ENCODE measurements at regions not wholly inside any gene's neighbourhood (a gene's known extent, or its start where the extent isn't known, plus 50 kb on each side); places are given as distances from the start of the nearest gene placed in this dataset.
"Not testable (repeated sequence)": the region's sequence is repeated elsewhere in the genome, so short reads cannot be mapped to it uniquely, and the experiment has no call there.

- no peak for FAIRE-seq
Observed at GRCh38 chr3:21256932-21257331, 494.1 kb downstream of the ZNF385D start.

DNA sequence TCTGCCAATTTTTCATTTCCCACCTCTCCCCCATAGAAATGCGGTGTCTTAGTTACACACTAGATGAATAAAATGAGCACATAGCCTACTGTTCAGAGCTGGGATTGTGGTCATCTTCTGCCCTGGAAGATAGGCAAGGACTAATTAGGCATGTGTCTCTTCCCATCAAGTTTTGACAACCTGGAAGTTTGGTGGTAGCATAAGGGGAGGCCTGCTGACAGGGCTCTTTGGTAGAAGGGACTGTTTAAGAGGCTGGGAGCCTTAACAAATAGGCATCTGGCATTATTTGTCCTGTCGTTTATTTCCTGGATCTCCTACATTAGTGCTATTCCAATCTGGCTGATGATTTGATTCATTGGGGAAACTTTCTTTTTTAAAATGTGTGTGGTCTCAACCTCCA, 512.3 kb downstream of the ZNF385D start:
- DNase-seq (ENCODE audit: insufficient read length, low spot score) (no peak), FAIRE-seq (no peak)

More at GRCh38 chr3:21256932-21257331, 494.1 kb downstream of the ZNF385D start:
- DNase-seq (ENCODE audit: insufficient read length, low spot score) = no peak

DNA sequence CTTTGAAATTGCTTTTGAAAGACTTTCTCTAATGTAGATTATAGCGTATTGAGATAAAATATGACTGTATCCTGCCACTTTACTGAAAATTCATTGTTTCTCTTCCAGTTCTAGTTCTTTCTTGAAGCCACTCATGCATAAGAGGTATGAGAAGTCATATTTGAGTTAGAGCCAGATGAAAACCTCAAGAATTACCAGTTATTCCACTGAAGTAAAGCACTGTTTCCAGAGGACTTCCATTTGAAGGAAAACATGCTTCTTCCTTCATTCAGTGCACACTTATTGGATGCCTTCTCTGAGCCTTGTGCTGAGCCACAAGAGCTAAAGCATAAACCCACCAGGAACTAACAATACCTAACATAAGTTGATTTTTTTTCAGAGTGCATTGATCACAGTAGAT, 513.4 kb downstream of the ZNF385D start:
- FAIRE-seq = no peak
- DNase-seq (ENCODE audit: insufficient read length, low spot score) = no peak

DNA sequence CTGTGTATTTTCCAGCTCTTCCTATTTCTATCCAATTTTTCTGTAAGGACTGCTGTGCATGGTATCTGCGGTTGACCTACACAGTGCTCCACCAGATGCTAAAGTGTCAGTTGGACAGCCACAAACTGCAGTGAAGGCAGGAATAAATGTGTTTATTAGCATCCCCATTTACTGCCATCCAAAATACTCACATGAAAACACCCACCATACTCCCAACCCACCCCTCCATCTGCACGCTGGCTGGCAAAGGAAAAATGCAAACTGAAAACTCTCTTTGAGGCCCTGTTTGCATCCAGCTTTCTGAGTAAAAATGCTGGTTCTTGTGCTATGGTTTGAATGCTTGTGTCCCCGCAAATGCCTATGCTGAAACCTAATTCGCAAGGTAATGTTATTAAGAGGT, 515.5 kb downstream of the ZNF385D start:
- DNase-seq (ENCODE audit: insufficient read length, low spot score) (no peak), FAIRE-seq (no peak)

GRCh38 chr3:21234933-21235332, 516.1 kb downstream of the ZNF385D start:
- no peak for FAIRE-seq
- no peak for DNase-seq (ENCODE audit: insufficient read length, low spot score)

DNA sequence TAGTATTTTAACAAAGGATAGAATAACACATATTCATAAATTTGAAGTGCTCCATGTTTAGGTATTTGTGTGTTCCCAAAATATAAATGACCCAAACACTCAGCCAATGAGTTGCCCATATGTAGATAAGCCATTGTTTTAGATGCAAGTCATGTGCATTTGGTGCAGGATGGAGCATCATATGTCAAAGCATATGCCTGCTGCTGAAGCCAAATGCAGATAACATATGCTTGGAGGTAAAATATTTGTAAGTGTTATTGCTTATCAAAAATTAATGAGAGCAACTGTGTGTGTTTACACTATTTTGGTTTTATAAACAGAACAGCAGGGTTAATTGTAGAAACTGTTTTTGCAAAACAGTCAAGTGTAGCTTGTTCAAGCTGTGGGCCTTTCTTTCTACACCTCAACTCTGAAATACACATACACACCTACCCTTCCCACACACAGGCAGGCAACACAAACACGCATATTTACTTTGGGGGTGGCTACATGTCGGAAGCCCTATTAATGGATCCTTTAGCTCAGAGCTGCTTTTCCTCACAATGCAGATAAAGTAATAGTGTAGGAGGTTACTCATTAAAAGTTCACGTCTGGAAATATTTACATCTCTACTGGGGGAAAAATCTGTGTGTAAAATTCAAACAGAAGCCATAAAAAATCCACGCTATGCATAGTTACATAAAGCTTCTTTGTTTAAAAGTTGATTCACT, 521.4 kb downstream of the ZNF385D start:
- DNase-seq (ENCODE audit: insufficient read length, low spot score) = no peak
- FAIRE-seq = no peak

DNA sequence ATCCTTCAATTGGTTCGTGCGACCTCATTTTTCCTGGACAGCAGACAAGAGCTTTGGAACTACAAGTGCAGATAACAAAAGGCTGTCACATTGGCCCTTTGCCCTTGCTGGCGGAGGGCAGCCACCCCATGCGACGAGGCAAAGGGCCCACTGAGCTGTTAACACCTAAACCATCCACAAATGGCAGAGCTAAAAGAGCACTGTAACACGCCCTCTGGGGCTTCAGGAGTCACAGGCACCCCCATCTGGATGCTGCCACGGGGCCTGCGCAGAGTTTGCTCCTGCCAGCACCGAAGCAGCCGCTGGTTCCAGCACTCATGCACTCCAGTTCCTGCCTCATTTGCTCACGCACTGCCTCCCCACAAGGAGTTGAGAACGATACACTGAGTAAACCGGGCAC, 524.9 kb downstream of the ZNF385D start:
- no peak for DNase-seq (ENCODE audit: insufficient read length, low spot score)
- no peak for FAIRE-seq

DNA sequence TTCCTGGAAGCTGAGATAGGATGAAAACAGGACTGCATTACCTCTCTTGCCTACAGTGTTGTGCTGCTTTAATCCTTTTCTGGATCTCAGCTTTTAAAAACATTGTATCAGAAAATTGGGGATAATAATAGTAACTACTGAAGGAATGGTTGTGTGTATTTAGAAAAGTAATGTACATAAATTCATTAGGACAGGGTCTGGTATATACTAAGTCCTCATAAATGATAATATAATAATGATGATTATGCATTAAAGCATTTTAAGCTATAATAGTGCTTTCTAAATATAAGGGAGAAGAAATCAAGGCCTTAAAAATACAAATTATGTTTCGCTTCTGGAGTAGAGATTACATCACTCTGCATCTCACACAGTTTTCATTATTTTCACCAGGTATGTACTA, 530.1 kb downstream of the ZNF385D start:
- no peak for FAIRE-seq
- no peak for DNase-seq (ENCODE audit: insufficient read length, low spot score)

- no peak for DNase-seq (ENCODE audit: insufficient read length, low spot score)
- no peak for FAIRE-seq
Observed at GRCh38 chr3:21216598-21216997, 534.4 kb downstream of the ZNF385D start.

DNA sequence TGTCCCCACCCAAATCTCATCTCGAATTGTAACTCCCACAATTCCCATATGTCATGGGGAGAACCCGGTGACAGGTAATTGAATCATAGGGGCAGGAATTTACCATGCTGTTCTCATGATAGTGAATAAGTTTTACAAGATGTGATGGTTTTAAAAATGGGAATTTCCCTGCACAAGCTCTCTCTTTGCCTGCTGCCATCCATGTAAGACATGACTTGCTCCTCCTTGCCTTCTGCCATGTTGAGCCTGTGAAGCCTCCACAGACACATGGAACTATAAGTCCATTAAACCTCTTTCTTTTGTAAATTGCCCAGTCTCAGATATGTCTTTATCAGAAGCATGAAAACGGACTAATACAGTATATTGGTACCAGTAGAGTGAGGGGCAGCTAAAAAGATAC, 546.9 kb downstream of the ZNF385D start:
- FAIRE-seq; DNase-seq (ENCODE audit: insufficient read length, low spot score): not testable (repeated sequence)

- no peak for DNase-seq (ENCODE audit: insufficient read length, low spot score)
- FAIRE-seq = no peak
Observed at GRCh38 chr3:21195203-21195602, 555.8 kb downstream of the ZNF385D start.

DNA sequence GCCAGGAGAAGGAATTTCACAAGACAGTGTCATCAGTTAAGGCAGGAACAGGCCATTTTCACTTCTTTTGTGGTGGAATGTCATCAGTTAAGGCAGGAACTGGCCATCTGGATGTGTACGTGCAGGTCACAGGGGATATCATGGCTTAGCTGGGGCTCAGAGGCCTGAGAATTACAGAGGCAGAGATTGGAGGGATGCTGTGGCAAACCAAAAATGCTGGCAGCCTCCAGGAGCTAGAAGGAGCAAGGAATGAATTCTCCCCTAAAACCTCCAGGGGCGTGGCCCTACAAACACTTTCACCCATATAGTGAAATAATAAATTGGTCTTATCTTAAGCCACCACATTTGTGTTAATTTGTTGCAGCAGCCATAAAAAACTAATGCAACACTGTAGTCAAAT, 557.0 kb downstream of the ZNF385D start:
- FAIRE-seq; DNase-seq (ENCODE audit: insufficient read length, low spot score): not testable (repeated sequence)

DNA sequence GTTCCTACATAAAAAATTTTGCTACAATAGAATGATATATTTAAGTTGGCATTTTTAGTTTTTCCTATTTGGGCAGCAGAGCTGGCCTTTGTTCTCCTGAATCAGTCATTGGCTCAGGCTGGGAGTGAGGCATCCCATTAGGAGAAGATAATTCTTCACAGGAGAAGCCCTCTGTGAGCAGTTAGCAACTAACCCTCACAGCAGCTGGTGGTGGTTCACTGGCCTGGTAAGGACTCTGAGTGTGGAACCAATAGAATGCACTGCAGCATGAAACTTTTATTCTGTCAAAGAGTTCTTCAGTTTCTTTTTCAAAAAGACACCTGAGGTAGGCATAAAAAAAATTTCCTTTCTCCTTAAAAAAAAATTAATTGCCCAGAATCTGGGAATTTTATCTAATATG, 562.6 kb downstream of the ZNF385D start:
- FAIRE-seq (no peak), DNase-seq (ENCODE audit: insufficient read length, low spot score) (no peak)

DNA sequence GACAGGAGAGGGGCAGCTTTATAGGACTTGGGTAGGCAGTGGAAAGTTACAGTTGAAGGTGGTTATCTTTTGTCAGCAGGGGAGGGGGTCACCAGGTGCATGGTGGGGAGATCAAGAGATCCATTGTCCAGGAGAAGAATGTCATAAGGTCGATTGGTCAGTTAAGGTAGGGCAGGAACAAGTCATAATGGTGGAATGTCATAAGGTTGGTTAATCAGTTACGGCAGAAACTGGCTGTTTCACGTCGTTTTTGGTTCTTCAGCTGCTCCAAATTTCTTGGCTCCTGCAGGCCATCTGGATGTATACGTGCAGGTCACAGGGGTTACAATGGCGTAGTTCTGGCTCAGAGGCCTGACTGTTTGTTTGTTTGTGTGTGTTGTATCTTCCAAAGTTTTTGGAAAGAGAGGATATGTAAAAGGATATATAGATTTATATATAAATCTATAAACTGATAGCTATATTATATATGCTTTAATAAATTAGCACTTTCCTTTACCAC, 565.1 kb downstream of the ZNF385D start:
- FAIRE-seq (no peak), DNase-seq (ENCODE audit: insufficient read length, low spot score) (no peak)

DNA sequence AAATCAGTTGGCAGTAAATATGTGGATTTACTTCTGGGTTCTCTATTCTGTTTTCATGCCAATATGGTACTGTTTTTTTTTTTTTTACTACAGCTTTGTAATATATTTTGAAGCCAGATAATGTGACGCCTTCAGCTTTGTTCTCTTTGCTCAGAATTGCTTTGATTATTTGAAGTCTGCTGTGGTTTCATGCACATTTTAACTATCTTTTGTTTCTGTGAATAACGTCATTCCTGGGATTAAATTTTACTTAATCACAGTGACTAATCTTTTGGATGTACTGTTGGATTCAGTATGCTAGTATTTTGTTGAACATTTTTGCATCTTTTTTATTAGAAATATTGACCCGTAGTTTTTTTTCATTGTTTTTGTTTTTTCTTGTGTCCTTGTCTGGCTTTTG, 576.5 kb downstream of the ZNF385D start:
- FAIRE-seq (no peak), DNase-seq (ENCODE audit: insufficient read length, low spot score) (no peak)

DNA sequence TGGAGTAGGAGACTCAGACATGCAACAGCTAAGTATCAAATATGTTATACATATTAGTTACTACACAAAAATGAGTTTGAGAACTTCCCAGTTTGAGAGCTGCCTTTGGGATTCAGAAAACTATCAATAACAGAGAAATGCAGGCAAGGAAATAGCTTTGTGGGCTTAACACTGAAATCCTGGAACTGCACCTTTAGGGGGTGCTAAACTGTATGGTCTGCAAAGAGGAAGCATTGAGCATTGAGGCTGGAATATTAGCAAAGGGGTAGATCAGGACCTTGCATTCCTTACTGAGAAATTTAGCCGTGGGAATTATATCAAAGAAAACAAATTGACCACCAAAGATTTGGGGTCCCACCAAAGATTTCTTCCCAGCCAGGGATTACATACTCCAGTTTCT, 580.0 kb downstream of the ZNF385D start:
- no peak for FAIRE-seq

DNA sequence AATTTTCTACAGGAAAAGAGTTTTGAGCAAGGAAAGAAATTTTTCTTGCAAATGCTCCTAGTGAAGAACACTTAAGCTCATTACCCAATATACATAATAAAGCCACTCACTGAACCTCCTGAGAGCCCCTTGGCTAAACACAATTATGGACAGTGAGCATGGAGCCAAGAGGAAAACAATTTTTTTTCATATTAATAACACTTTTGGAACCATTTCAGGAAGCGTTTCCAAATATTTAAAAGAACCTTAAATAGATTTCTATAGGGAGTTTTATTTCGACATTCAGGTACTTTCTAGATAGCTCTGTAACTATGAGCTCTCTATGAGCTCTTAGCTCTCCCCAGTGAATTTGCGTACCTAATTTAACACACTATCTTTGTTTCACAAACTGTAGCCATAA, 581.1 kb downstream of the ZNF385D start:
- DNase-seq (ENCODE audit: insufficient read length, low spot score) (no peak), FAIRE-seq (no peak)

More for the DNA sequence above, 580.0 kb downstream of the ZNF385D start:
- DNase-seq (ENCODE audit: insufficient read length, low spot score) = no peak

DNA sequence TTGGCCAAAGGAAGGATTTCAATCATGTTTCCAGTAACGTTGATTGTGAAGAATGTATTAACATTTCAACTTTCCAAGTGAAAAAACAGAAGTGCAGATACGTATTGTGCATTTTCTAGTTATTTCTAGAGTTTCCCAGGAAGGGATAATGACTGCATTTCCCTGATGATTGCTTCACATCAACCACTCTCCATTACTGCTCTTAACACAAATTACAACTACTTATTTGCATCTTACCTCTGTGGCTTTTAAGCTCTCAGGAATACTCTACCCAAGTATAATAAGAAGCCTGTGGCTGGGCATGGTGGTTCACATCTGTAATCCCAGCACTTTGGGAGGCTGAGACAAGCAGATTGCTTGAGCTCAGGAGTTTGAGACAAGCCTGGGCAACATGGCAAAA, 582.5 kb downstream of the ZNF385D start:
- DNase-seq (ENCODE audit: insufficient read length, low spot score) (no peak), FAIRE-seq (no peak)

GRCh38 chr3:21163956-21164355, 587.1 kb downstream of the ZNF385D start:
- DNase-seq (ENCODE audit: insufficient read length, low spot score) (no peak), FAIRE-seq (no peak)

DNA sequence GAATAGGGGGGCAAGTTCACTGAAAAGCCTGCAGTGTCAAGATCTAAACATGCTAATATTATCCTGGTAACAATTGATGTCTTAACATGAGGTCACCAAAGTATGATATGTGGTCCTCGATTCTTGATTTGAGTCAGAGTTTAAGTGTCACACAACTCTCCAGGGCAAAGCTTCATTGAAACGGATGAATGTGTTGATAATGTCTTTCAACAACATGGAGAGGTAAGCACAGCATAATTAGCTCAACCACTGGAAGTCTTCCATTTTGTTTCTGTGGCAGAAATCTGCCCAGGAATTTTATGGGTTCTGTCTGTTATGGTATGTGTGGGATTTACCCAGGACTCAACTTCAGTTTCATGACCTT, 591.5 kb downstream of the ZNF385D start:
- no peak for DNase-seq (ENCODE audit: insufficient read length, low spot score)

GRCh38 chr3:21158861-21159542, 592.0 kb downstream of the ZNF385D start:
- DNase-seq (ENCODE audit: insufficient read length, low spot score) (no peak), FAIRE-seq (no peak)

More for the DNA sequence above, 591.5 kb downstream of the ZNF385D start:
- FAIRE-seq = no peak

- DNase-seq (ENCODE audit: insufficient read length, low spot score) (no peak), FAIRE-seq (no peak)
Observed at GRCh38 chr3:21154911-21155310, 596.1 kb downstream of the ZNF385D start.
